Glutamatergic neuron (in vitro differentiated cells): ENCODE measurements at regions not wholly inside any gene's neighbourhood (a gene's known extent, or its start where the extent isn't known, plus 50 kb on each side); places are given as distances from the start of the nearest gene placed in this dataset.

Experiments
- DNase-seq: peaks from one replicate; pipeline ENCODE4 v3.0.0; 2022
- H3K27ac Mint-ChIP-seq: one replicate; pipeline ENCODE4 v1.8.0; 2020; ENCODE audit warnings: mild to moderate bottlenecking, mixed read lengths, inconsistent platforms; ENCODE audit not compliant: unreplicated experiment
- H3K27me3 Mint-ChIP-seq: one replicate; pipeline ENCODE4 v1.8.0; 2020; ENCODE audit warnings: mild to moderate bottlenecking, moderate library complexity, mixed read lengths, inconsistent platforms; ENCODE audit not compliant: unreplicated experiment
- H3K36me3 Mint-ChIP-seq: one replicate; pipeline ENCODE4 v1.8.0; 2020; ENCODE audit warnings: mild to moderate bottlenecking, mixed read lengths, inconsistent platforms; ENCODE audit not compliant: unreplicated experiment
- H3K4me1 Mint-ChIP-seq: one replicate; pipeline ENCODE4 v1.8.0; 2020; ENCODE audit warnings: mild to moderate bottlenecking, low read depth, mixed read lengths, inconsistent platforms; ENCODE audit not compliant: unreplicated experiment
- H3K4me3 Mint-ChIP-seq: one replicate; pipeline ENCODE4 v1.8.0; 2020; ENCODE audit warnings: mild to moderate bottlenecking, mixed read lengths, inconsistent platforms; ENCODE audit not compliant: unreplicated experiment
- H3K9me3 Mint-ChIP-seq: one replicate; pipeline ENCODE4 v1.8.0; 2020; ENCODE audit warnings: mild to moderate bottlenecking, moderate library complexity, mixed read lengths, inconsistent platforms; ENCODE audit not compliant: unreplicated experiment
- TF ChIP-seq, protein P1 (sequence below): fragments of 200-600 bp; sonication (generic); IDR thresholded peaks from one replicate; pipeline ENCODE4 v1.5.0; 2021; ENCODE audit not compliant: partially characterized antibody, unreplicated experiment

DNA sequence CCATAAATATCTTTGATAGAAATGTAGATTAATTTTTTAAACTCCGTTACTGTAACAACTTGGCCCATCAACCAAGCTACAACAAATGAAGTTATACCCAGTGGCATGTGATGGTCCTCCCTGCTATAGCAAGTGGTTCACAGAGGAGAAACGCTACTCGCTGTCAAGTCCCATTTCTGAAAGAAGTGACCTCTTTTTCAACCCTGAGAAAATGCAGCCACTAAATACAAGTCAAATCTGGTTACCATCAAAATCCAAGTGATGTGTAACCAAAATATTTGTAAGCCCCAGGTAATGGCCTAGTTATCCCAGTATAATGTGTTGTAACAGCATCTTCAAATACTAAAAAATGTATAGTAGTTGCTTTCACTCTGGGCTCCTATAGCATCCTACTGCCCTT is 151.8 kb downstream of the MIS18A start:
- no peak overlapping the region for H3K4me3 Mint-ChIP-seq
- no peak for DNase-seq
- TF ChIP-seq, protein P1, sequence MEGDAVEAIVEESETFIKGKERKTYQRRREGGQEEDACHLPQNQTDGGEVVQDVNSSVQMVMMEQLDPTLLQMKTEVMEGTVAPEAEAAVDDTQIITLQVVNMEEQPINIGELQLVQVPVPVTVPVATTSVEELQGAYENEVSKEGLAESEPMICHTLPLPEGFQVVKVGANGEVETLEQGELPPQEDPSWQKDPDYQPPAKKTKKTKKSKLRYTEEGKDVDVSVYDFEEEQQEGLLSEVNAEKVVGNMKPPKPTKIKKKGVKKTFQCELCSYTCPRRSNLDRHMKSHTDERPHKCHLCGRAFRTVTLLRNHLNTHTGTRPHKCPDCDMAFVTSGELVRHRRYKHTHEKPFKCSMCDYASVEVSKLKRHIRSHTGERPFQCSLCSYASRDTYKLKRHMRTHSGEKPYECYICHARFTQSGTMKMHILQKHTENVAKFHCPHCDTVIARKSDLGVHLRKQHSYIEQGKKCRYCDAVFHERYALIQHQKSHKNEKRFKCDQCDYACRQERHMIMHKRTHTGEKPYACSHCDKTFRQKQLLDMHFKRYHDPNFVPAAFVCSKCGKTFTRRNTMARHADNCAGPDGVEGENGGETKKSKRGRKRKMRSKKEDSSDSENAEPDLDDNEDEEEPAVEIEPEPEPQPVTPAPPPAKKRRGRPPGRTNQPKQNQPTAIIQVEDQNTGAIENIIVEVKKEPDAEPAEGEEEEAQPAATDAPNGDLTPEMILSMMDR: no peak
- no peaks in the 10 kb centered on the region for H3K27me3 Mint-ChIP-seq
- H3K27ac Mint-ChIP-seq: no peak overlapping the region
- no peaks in the 10 kb centered on the region for H3K9me3 Mint-ChIP-seq
- H3K36me3 Mint-ChIP-seq: peaks cover 12% of the 10 kb centered on the region
- H3K4me1 Mint-ChIP-seq: no peaks in the 10 kb centered on the region

DNA sequence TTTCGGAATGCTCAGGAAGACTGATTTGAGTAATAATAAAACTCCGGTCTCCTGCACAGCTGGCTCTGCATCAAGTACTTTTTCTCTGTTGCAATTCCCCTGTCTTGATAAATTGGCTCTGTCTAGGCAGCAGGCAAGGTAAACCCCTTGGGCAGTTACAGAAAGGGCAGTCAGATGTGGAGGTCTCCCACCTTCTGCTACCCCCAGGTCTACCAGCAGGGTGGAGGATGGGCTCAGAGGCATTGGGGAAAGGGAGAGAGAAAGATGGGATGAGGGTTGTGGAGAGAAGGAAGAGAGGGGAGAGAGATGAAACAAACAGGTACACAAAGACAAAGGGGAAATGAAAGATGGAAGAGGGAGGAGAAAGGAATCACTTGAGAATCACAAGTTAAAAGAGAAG is 156.8 kb downstream of the MIS18A start:
- Mint-ChIP-seq H3K27ac (no peak overlapping the region), H3K36me3 (no peaks in the 10 kb centered on the region), H3K9me3 (peaks cover 4% of the 10 kb centered on the region), H3K27me3 (no peaks in the 10 kb centered on the region), H3K4me3 (no peak overlapping the region), H3K4me1 (no peaks in the 10 kb centered on the region)
- TF ChIP-seq, protein P1: no peak
- no peak for DNase-seq

DNA sequence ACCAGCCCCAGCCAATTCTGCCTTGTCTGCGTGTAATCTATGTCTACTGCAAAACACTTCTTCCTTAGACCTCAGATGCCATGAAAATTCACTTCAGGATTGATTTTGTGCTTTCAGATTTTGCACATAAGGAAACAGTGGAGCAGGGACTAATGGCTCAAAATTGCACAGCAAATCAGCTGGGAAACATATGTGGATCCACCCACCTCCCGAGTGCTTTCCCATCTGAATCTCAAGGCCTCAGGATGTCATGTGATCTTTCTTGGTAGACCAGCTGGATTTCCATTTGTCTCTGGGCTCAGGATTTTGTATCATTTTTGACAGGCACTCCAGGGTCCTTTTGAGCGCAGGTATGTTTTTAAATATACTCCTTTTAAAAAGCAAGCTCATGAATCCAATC is 158.6 kb downstream of the MIS18A start:
- no peak overlapping the region for H3K4me3 Mint-ChIP-seq
- TF ChIP-seq, protein P1: no peak
- DNase-seq: no peak
- no peak overlapping the region for H3K27ac Mint-ChIP-seq
- H3K4me1 Mint-ChIP-seq: no peaks in the 10 kb centered on the region
- H3K27me3 Mint-ChIP-seq: no peaks in the 10 kb centered on the region
- peaks cover 4% of the 10 kb centered on the region for H3K9me3 Mint-ChIP-seq
- H3K36me3 Mint-ChIP-seq: no peaks in the 10 kb centered on the region

DNA sequence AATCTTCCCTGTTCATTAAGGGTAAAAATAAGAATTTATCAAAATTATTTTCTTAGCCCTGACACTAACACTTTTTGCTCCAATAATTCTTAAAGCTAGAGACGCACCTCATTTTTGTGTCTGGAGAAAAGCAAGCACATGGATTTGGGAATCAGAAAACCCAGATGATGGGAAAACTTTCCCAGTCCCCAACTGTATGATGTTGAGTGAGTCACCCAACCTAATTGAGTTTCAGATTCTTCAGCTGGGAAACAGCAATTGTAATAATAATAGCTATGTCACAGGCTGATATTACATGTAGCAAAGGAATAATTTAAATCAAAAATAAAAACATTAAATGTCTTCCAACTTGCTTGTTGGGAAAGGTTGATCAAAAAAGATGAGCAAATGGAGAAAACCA is 159.0 kb downstream of the MIS18A start:
- TF ChIP-seq, protein P1: no peak
- no peak overlapping the region for H3K4me3 Mint-ChIP-seq
- H3K4me1 Mint-ChIP-seq: no peaks in the 10 kb centered on the region
- peaks cover 4% of the 10 kb centered on the region for H3K9me3 Mint-ChIP-seq
- H3K27ac Mint-ChIP-seq: no peak overlapping the region
- no peaks in the 10 kb centered on the region for H3K27me3 Mint-ChIP-seq
- no peak for DNase-seq
- H3K36me3 Mint-ChIP-seq: no peaks in the 10 kb centered on the region

DNA sequence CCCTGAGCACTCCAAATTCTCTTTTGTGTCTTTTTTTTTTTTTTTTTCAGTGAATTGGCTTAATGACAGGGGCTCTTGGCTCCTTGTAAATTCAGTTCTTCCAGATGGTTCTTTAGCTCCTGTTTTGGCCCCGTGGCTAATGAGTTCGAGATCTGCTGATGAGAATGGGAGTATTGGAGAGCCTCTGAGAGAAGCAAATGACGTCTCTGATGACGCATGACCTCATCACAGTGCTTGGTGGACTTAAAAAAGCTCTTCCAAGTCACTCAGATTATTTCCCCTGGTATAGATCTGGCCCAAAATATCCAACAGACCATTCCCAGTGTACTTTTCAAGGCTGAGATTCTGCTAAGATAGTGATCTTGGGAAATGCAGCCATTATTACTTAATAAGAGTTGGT is 159.5 kb downstream of the MIS18A start:
- no peak overlapping the region for H3K27ac Mint-ChIP-seq
- peaks cover 4% of the 10 kb centered on the region for H3K9me3 Mint-ChIP-seq
- H3K4me3 Mint-ChIP-seq: no peak overlapping the region
- TF ChIP-seq, protein P1: no peak
- H3K36me3 Mint-ChIP-seq: no peaks in the 10 kb centered on the region
- H3K4me1 Mint-ChIP-seq: no peaks in the 10 kb centered on the region
- H3K27me3 Mint-ChIP-seq: no peaks in the 10 kb centered on the region
- DNase-seq: no peak
